ENCODE measurements at regions not wholly inside any gene's neighbourhood (a gene's known extent, or its start where the extent isn't known, plus 50 kb on each side); places are given as distances from the start of the nearest gene placed in this dataset.
"Not testable (repeated sequence)": the region's sequence is repeated elsewhere in the genome, so short reads cannot be mapped to it uniquely, and the experiment has no call there.

DNA sequence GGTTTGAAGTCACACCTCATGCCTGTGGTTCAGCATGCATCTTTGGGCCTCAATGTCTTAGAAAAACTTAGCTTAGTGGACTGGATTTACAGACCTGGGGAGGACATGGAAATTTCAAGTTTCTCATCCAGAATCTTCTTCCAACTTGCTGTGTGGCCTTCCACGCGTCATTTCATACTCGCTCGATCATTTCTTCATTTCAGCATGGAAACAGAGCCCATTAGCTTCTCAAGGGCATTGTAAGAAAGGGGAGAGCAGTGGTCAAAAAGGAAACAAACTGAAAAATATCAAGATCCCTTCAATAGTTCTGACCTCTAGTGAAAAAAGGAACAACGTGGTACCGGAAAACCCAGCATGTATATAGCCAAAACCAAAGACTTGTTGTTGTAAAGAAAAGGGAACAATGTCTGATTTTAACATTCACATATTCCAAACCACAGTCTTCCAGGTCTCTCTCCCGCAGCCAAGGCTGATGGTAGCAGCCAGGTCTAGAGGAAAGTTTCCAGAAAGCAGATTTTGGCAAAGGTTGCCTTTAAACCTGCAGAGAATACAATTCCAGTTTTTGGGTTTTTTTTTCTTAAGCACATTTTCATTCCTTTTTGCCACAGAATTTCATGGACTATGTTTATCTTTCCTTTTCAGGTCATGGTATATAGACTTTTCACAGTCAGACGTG, 97.0 kb upstream of the CDC42BPA start:
- Mint-ChIP-seq H3K4me1 (ENCODE audit: unreplicated experiment) (no peaks in the 10 kb centered on the region), H3K27me3 (peaks cover 10% of the 10 kb centered on the region), H3K36me3 (no peaks in the 10 kb centered on the region), H3K4me3 (no peak overlapping the region), H3K27ac (no peak overlapping the region), H3K9me3 (no peaks in the 10 kb centered on the region)
- TF ChIP-seq, protein P1, sequence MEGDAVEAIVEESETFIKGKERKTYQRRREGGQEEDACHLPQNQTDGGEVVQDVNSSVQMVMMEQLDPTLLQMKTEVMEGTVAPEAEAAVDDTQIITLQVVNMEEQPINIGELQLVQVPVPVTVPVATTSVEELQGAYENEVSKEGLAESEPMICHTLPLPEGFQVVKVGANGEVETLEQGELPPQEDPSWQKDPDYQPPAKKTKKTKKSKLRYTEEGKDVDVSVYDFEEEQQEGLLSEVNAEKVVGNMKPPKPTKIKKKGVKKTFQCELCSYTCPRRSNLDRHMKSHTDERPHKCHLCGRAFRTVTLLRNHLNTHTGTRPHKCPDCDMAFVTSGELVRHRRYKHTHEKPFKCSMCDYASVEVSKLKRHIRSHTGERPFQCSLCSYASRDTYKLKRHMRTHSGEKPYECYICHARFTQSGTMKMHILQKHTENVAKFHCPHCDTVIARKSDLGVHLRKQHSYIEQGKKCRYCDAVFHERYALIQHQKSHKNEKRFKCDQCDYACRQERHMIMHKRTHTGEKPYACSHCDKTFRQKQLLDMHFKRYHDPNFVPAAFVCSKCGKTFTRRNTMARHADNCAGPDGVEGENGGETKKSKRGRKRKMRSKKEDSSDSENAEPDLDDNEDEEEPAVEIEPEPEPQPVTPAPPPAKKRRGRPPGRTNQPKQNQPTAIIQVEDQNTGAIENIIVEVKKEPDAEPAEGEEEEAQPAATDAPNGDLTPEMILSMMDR (conservative IDR thresholded peaks at IDR 0.05), result no peak
- DNase-seq (ENCODE audit: extremely low spot score, unreplicated experiment), result no peak

DNA sequence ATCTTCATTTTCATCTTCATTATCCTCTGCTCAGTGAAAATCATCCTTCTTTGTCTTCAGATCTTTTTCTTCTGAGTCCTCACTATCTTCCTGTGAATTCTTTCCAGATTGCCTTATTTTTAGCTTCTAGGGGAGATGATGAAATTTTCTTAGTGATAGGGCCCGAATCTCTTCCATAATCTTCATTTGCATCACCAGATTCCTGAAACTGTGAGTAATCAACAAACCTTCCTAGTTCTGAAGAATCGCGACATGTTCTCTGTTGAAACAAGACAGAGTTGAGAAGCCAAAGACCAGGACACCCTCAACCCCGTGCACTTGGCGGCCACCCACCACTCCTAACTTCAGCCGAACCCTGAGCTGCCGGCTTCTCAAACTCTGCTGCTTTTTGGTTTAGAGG, 92.8 kb upstream of the CDC42BPA start:
- TF ChIP-seq, protein P1 (conservative IDR thresholded peaks at IDR 0.05), result no peak
- H3K4me3 Mint-ChIP-seq, result no peak overlapping the region
- no peaks in the 10 kb centered on the region for H3K4me1 Mint-ChIP-seq (ENCODE audit: unreplicated experiment)
- DNase-seq (ENCODE audit: extremely low spot score, unreplicated experiment), result no peak
- H3K27ac Mint-ChIP-seq, result no peak overlapping the region
- H3K27me3 Mint-ChIP-seq, result peaks cover 22% of the 10 kb centered on the region
- peaks cover 5% of the 10 kb centered on the region for H3K9me3 Mint-ChIP-seq
- no peaks in the 10 kb centered on the region for H3K36me3 Mint-ChIP-seq

DNA sequence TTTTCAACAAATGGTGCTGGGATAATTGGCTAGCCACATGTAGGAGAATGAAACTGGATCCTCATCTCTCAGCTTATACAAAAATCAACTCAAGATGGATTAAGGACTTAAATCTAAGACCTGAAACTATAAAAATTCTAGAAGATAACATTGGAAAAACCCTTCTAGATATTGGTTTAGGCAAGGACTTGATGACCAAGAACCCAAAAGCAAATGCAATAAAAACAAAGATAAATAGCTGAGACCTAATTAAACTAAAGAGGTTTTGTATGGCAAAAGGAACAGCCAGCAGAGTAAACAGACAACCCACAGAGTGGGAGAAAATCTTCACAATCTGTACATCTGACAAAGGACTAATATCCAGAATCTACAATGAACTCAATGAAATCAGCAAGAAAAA, 88.0 kb upstream of the CDC42BPA start:
- H3K4me3 Mint-ChIP-seq; H3K4me1 Mint-ChIP-seq (ENCODE audit: unreplicated experiment); DNase-seq (ENCODE audit: extremely low spot score, unreplicated experiment); H3K9me3 Mint-ChIP-seq; H3K36me3 Mint-ChIP-seq; H3K27ac Mint-ChIP-seq: not testable (repeated sequence)
- H3K27me3 Mint-ChIP-seq, result peaks cover 22% of the 10 kb centered on the region

DNA sequence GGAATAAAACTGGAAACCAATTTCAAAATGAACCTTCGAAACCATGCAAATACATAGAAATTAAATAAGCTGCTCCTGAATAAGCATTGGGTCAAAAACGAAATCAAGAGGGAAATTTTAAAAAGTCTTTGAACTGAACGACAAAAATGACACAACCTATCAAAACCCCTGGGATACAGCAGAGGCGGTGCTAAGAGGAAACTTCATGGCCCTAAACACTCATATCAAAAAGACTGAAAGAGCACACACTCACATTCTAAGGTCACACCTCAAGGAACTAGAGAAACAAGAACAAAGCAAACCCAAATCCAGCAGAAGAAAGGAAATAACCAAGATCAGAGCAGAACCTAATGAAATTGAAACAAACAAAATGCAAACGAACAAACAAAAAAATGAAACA, 85.2 kb upstream of the CDC42BPA start:
- peaks cover 8% of the 10 kb centered on the region for H3K27me3 Mint-ChIP-seq
- H3K4me3 Mint-ChIP-seq, result no peak overlapping the region
- peaks cover 5% of the 10 kb centered on the region for H3K9me3 Mint-ChIP-seq
- TF ChIP-seq, protein P1 (conservative IDR thresholded peaks at IDR 0.05), result no peak
- H3K36me3 Mint-ChIP-seq, result no peaks in the 10 kb centered on the region
- H3K4me1 Mint-ChIP-seq (ENCODE audit: unreplicated experiment), result no peaks in the 10 kb centered on the region
- no peak for DNase-seq (ENCODE audit: extremely low spot score, unreplicated experiment)
- no peak overlapping the region for H3K27ac Mint-ChIP-seq

DNA sequence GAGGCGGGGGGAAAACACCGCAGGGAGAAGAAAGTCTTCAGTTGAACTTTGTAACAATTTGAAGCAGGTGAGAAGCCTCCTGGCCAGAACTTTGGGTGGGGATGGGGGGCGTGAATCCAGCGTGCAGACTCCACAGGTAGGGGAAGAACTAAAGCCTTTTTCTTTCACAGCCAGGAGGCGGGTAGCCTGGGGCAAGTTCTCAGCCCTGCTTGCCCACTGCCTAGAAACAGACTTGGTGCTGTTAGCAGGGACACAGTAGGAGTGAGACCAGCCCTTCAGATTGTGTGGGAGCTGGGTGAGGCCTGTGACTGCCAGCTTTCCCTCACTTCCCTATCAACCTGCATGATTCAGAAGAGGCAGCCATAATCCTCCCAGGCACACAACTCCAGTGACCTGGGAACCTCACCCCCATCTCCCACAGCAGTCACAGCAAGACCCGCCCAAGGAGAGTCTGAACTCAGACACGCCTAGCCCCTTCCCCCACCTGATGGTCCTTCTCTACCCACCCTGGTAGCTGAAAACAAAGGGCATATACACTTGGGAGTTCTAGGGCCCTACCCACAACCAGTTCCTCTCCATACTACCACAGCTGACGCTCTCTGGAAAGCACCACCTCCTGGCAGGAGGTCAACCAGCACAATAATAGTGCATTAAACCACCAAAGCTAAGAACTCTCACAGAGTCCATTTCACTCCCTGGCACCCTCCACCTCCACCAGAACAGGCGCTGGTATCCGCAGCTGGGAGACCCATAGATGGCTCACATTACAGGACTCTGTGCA, 83.5 kb upstream of the CDC42BPA start:
- Mint-ChIP-seq H3K4me1 (ENCODE audit: unreplicated experiment) (no peaks in the 10 kb centered on the region), H3K9me3 (peaks cover 3% of the 10 kb centered on the region), H3K36me3 (no peaks in the 10 kb centered on the region), H3K27me3 (peaks cover 3% of the 10 kb centered on the region), H3K27ac (no peak overlapping the region), H3K4me3 (no peak overlapping the region)
- DNase-seq (ENCODE audit: extremely low spot score, unreplicated experiment), result no peak
- TF ChIP-seq, protein P1 (conservative IDR thresholded peaks at IDR 0.05), result no peak

DNA sequence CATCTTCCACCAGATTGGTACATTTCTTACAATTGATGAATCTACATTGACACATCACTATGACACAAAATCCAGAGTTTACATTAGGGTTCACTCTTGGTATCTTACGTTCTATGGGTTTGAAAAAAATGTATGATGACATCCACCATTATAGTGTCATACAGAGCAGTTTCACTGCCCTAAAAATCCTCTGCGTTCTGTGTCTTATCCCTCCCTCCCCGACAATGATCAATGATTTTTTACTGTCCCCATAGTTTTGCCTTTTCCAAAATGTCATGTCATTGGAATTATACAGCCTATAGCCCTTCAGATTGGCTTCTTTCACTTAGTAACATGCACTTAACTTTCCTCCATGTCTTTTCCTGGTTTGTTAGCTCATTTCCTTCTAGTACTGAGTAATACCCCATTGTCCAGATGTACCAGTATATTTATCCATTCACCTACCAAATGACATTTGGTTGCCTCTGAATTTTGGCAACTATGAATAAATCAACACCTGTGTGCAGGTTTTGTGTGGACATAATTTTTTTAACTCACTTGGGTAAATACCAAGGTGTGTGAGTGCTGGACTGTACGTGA, 80.9 kb upstream of the CDC42BPA start:
- no peaks in the 10 kb centered on the region for H3K27me3 Mint-ChIP-seq
- TF ChIP-seq, protein P1 (conservative IDR thresholded peaks at IDR 0.05), result no peak
- no peaks in the 10 kb centered on the region for H3K36me3 Mint-ChIP-seq
- DNase-seq (ENCODE audit: extremely low spot score, unreplicated experiment), result no peak
- H3K27ac Mint-ChIP-seq, result no peak overlapping the region
- H3K9me3 Mint-ChIP-seq, result no peaks in the 10 kb centered on the region
- H3K4me1 Mint-ChIP-seq (ENCODE audit: unreplicated experiment), result no peaks in the 10 kb centered on the region
- no peak overlapping the region for H3K4me3 Mint-ChIP-seq

Measured in type B pancreatic cell (in vitro differentiated cells).